HepG2 (cell line): ENCODE measurements at regions not wholly inside any gene's neighbourhood (a gene's known extent, or its start where the extent isn't known, plus 50 kb on each side); places are given as distances from the start of the nearest gene placed in this dataset.

Source experiments
- ZBTB7B ChIP-seq: sonication (generic); formaldehyde crosslinking; IDR thresholded peaks from 2 replicates; pipeline ENCODE4 v1.4.0; 2020; ENCODE audit warnings: missing genetic modification reagents
- TF ChIP-seq, protein P1 (sequence below): sonication (generic); formaldehyde crosslinking; IDR thresholded peaks from 2 replicates; pipeline ENCODE4 v1.4.0; 2020; ENCODE audit warnings: missing genetic modification reagents

DNA sequence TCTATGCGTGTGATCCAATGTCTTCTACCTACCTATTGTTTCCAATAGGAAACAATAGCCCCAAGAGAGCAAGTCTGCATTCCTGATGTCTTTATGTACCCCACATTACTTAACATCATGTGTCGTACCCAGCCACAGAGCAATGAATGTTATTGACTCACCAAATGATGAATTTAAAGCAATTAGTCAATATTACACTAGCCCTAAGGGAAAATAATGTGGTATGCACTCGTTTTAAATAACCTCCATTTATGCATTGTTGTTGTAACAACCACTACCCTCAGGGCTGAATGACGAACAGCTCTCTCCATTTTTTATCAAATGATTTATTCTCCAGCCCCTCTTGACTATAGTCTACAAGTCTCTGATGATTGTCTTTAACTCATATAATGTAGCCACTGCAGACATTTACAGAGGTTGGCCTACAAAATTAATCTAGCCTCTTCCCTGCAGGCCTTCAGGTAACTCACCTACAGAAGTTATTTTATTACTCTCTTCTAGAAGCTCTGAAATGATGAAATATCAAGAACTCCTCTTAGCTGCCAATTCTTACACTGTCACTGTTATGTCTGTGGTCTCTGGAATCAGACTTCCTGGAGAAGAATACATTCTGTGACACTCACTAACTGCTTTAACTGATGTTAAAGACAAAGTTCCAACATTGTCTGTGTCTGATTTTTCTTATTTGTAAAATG, 601.7 kb upstream of the GRIA3 start:
- TF ChIP-seq ZBTB7B (CRISPR knock-in tag): no peak
- TF ChIP-seq, protein P1, sequence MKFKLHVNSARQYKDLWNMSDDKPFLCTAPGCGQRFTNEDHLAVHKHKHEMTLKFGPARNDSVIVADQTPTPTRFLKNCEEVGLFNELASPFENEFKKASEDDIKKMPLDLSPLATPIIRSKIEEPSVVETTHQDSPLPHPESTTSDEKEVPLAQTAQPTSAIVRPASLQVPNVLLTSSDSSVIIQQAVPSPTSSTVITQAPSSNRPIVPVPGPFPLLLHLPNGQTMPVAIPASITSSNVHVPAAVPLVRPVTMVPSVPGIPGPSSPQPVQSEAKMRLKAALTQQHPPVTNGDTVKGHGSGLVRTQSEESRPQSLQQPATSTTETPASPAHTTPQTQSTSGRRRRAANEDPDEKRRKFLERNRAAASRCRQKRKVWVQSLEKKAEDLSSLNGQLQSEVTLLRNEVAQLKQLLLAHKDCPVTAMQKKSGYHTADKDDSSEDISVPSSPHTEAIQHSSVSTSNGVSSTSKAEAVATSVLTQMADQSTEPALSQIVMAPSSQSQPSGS (CRISPR knock-in tag): no peak
